Activated CD4-positive, alpha-beta memory T cell treated with anti-CD3 and anti-CD28 coated beads, Interleukin-2, amount 10 ng/mL, durations not matched to agents 7 days and 5 days (primary cell): ENCODE measurements at regions not wholly inside any gene's neighbourhood (a gene's known extent, or its start where the extent isn't known, plus 50 kb on each side); places are given as distances from the start of the nearest gene placed in this dataset.
"Not testable (repeated sequence)": the region's sequence is repeated elsewhere in the genome, so short reads cannot be mapped to it uniquely, and the experiment has no call there.

ENCODE experiments used
- CTCF ChIA-PET: fragments of 350-600 bp; sonication (Branson Sonifier 250); formaldehyde crosslinking; loops from one replicate; lab custom pipeline; 2021; ENCODE audit warnings: antibody characterized with exemption, inconsistent platforms; lab: Charles Lee
- POLR2A ChIA-PET: fragments of 350-600 bp; sonication (Branson Sonifier 250); formaldehyde crosslinking; loops from one replicate; lab custom pipeline; 2021; ENCODE audit warnings: antibody characterized with exemption; lab: Charles Lee
- DNase-seq: peaks from one replicate; pipeline ENCODE4 v3.0.0-alpha.2; 2020
- H3K27ac Mint-ChIP-seq: one replicate; pipeline ENCODE4 v1.8.0; 2021; ENCODE audit warnings: mild to moderate bottlenecking, mixed read lengths
- H3K27me3 Mint-ChIP-seq: one replicate; pipeline ENCODE4 v1.8.0; 2021; ENCODE audit warnings: mixed read lengths
- H3K36me3 Mint-ChIP-seq: one replicate; pipeline ENCODE4 v1.8.0; 2021; ENCODE audit warnings: low read depth, mixed read lengths
- H3K4me1 Mint-ChIP-seq: one replicate; pipeline ENCODE4 v1.8.0; 2021; ENCODE audit warnings: mixed read lengths
- H3K4me3 Mint-ChIP-seq: one replicate; pipeline ENCODE4 v1.8.0; 2021; ENCODE audit warnings: mild to moderate bottlenecking, mixed read lengths
- H3K9me3 Mint-ChIP-seq: one replicate; pipeline ENCODE4 v1.8.0; 2021; ENCODE audit warnings: mixed read lengths

DNA sequence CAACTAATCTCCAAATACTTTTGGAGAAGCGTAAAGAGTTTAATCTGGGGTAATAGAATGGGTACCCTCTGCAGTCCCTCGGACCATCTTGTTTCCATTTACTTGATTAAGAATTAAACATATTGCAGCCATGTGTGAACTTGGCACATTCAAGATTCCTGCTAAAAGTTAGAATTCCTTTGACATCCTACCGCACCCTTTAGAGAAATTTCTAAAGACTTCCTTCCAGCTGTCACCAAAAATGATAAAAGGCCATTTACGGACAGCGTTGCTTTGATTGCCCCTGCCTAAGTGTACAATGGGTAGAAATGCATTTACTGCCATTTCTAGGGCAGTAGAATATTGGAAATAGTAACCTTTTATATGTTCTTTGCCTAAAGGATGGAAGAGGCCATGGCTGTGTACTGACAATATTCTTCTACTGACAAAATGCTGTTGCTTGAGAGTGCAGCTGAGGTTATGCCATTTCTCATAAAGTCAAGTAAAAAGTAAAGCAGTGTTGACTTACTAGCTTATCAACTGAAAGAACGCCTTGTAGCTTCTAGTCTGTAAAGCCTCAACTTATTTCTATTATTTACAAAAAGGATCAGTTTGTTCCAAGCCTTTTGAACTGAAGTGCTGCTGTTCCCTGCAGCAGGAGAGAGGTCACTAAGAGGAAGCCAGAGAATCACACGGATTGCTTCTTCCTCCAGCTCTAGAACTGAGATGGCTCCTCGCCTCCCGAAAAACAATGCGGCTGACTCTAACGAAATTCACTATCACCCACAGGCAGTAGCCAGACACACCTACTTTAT lies 139.8 kb upstream of the BASP1 start:
- no peaks in the 10 kb centered on the region for H3K36me3 Mint-ChIP-seq
- no peak overlapping the region for H3K27ac Mint-ChIP-seq
- H3K9me3 Mint-ChIP-seq: peaks cover 4% of the 10 kb centered on the region
- ChIA-PET CTCF (no interaction called here), POLR2A (no interaction called here)
- DNase-seq: no peak
- no peaks in the 10 kb centered on the region for H3K4me1 Mint-ChIP-seq
- H3K4me3 Mint-ChIP-seq: no peak overlapping the region
- no peaks in the 10 kb centered on the region for H3K27me3 Mint-ChIP-seq

DNA sequence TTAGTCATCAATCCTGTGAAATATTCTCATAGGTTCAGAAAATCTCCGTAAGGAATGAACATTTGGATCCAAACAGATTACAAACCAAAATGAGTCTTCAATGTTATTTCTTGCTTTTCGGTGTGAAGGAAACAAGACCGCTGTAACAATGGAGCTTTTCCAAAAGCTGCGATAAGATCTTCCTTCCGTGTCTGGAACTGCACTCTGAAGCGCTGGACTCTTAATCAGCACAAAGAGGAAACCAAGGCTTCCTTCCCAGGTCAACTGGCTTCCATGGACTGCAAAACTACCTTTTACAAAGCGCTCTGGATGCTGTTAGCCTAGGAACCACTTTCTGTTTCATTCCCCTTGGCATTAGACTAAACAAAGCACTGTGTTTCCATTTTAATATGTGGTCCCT lies 137.9 kb upstream of the BASP1 start:
- Mint-ChIP-seq H3K27me3 (no peaks in the 10 kb centered on the region), H3K27ac (no peak overlapping the region), H3K4me3 (no peak overlapping the region), H3K9me3 (peaks cover 4% of the 10 kb centered on the region), H3K36me3 (no peaks in the 10 kb centered on the region), H3K4me1 (no peaks in the 10 kb centered on the region)
- ChIA-PET CTCF (no interaction called here), POLR2A (no interaction called here)
- no peak for DNase-seq

DNA sequence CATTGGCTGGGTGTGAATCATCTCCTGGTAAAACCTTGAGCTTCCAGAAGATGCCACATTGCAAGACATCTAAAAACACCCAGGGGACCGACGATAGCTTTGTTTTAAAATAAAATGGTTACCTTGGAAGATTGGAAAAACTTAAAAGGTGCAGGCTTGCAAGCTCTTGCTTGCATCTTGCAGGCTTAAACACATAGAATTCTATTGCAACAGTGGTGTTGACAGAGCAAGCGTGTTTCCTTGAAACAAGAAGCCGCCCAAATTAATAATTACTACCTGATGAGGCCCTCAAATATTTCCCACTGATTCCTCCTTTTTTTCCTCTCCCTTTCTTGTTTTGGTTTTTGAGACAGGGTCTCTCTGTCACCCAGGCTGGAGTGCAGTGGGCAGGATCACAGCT lies 137.1 kb upstream of the BASP1 start:
- ChIA-PET CTCF (no interaction called here), POLR2A (no interaction called here)
- no peak overlapping the region for H3K27ac Mint-ChIP-seq
- H3K36me3 Mint-ChIP-seq: no peaks in the 10 kb centered on the region
- no peak for DNase-seq
- H3K27me3 Mint-ChIP-seq: no peaks in the 10 kb centered on the region
- no peak overlapping the region for H3K4me3 Mint-ChIP-seq
- H3K9me3 Mint-ChIP-seq: peaks cover 4% of the 10 kb centered on the region
- H3K4me1 Mint-ChIP-seq: no peaks in the 10 kb centered on the region

DNA sequence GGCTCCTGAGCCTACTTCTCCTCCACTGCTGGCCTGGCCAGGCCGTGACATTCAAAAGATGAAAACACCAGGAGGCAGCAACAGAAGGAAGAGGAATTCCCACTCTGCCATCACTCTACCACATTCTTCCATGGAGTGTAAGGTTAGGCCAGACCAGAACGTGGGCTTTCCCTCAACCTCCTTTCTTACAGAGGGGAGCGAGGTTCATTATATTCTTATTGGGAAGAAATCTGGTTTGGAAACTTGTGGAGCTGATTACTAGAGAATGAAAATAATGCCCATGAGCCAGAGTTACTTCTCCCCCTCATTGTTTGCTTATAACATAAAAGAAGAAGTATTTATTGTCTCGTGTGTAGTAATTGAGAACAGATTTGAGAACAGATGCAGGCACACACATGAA lies 136.3 kb upstream of the BASP1 start:
- Mint-ChIP-seq H3K4me3 (no peak overlapping the region), H3K27me3 (no peaks in the 10 kb centered on the region), H3K27ac (no peak overlapping the region), H3K4me1 (no peaks in the 10 kb centered on the region), H3K36me3 (no peaks in the 10 kb centered on the region), H3K9me3 (peaks cover 3% of the 10 kb centered on the region)
- DNase-seq: no peak
- CTCF ChIA-PET: no interaction called here
- POLR2A ChIA-PET: no interaction called here

DNA sequence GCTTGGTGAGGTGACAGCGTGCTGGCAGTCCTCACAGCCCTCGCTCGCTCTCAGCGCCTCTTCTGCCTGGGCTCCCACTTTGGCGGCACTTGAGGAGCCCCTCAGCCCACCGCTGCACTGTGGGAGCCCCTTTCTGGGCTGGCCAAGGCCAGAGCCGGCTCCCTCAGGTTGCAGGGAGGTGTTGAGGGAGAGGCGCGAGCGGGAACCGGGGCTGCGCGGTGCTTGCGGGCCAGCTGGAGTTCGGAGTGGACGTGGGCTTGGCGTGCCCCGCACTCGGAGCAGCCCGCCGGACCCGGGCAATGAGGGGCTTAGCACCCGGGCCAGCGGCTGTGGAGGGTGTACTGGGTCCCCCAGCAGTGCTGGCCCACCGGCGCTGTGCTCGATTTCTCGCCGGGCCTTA lies 134.2 kb upstream of the BASP1 start:
- POLR2A ChIA-PET, CTCF ChIA-PET: not testable (repeated sequence)

DNA sequence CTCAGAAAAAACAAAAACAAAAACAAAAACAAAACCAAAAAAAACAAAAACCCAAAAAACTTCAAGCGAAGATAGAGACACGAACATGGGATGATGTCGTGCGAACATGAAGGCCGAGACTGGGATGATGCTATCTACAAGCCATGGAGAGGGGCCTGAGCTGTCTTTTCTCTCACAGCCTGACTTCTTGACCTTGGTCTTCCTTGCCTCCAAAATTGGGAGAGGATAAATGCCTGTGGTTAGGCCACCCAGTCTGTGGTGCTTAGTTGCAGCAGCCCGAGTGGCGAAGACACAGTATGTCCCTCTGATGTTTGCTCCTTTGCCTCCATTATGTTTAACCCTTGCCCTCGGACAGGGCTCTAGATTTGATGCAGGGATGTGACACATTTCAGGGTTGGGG lies 130.4 kb upstream of the BASP1 start:
- ChIA-PET CTCF (no interaction called here), POLR2A (no interaction called here)
- H3K36me3 Mint-ChIP-seq: no peaks in the 10 kb centered on the region
- H3K9me3 Mint-ChIP-seq: no peaks in the 10 kb centered on the region
- no peak overlapping the region for H3K27ac Mint-ChIP-seq
- no peaks in the 10 kb centered on the region for H3K27me3 Mint-ChIP-seq
- DNase-seq: no peak
- no peak overlapping the region for H3K4me3 Mint-ChIP-seq
- H3K4me1 Mint-ChIP-seq: no peaks in the 10 kb centered on the region

More for the DNA sequence above, 134.2 kb upstream of the BASP1 start:
- H3K27ac Mint-ChIP-seq, H3K4me3 Mint-ChIP-seq, H3K36me3 Mint-ChIP-seq, H3K9me3 Mint-ChIP-seq, H3K27me3 Mint-ChIP-seq, DNase-seq, H3K4me1 Mint-ChIP-seq: not testable (repeated sequence)

DNA sequence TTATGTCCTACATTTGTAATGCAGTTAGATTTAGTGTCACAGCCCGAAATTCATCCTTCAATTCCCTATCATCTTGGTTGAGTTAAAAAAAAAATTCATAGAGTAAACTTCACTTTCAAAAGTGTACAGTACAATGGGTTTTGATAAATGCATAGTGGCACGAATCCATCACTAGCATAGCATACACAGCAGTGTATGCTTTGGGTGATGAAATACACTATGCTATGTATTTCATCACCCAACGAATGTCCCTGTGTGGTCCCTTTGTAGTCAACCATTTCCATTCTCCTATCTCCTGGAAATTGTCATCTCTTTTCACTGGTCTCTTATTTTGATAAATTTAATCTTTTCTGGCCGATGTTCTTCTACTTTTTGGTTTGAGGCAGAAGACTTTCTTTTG lies 129.4 kb upstream of the BASP1 start:
- no peaks in the 10 kb centered on the region for H3K27me3 Mint-ChIP-seq
- H3K4me1 Mint-ChIP-seq: no peaks in the 10 kb centered on the region
- CTCF ChIA-PET: no interaction called here
- DNase-seq: no peak
- no peaks in the 10 kb centered on the region for H3K36me3 Mint-ChIP-seq
- H3K9me3 Mint-ChIP-seq: no peaks in the 10 kb centered on the region
- POLR2A ChIA-PET: no interaction called here
- no peak overlapping the region for H3K27ac Mint-ChIP-seq
- H3K4me3 Mint-ChIP-seq: no peak overlapping the region

DNA sequence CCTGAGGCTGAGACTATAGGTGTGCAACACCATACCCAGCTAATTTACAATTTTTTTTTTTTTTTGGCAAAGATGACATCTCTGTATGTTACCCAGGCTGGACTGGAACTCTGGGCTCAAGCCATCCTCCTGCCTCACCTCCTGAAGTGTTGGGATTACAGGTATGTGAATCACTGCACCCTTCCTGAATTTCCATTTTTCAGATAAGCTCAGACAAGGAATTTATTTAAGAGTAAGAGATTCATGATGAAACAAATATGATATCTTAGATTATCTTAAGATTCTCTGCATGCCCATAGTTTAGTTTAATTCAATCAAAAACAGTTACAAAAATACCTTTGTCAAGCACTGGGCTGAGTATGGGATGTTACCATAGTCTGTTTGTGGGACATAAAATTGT lies 128.4 kb upstream of the BASP1 start:
- Mint-ChIP-seq H3K4me1 (no peaks in the 10 kb centered on the region), H3K27ac (no peak overlapping the region), H3K4me3 (no peak overlapping the region), H3K27me3 (no peaks in the 10 kb centered on the region), H3K9me3 (no peaks in the 10 kb centered on the region), H3K36me3 (no peaks in the 10 kb centered on the region)
- ChIA-PET CTCF (no interaction called here), POLR2A (no interaction called here)
- DNase-seq: no peak

DNA sequence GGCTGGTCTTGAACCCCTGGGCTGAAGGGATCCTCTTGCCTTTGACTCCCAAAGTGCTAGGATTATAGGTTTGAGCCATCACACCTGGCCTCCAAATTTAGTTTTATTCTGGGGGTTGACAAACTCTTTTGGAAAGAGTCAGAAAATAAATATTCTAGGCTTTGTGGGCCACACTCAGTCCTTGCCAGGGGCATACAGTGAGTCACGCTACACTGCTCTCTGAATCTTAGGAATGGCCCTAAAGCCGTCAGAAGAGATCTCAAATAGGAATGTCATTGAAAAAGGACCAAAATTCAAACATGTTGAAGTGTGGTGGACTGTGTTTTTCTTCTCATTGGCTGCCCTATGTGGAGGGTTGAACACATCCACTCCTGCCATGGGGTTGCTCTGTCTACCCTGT lies 127.7 kb upstream of the BASP1 start:
- Mint-ChIP-seq H3K4me1 (no peaks in the 10 kb centered on the region), H3K27ac (no peak overlapping the region), H3K36me3 (no peaks in the 10 kb centered on the region), H3K9me3 (no peaks in the 10 kb centered on the region), H3K4me3 (no peak overlapping the region), H3K27me3 (no peaks in the 10 kb centered on the region)
- POLR2A ChIA-PET: no interaction called here
- DNase-seq: no peak
- CTCF ChIA-PET: no interaction called here

DNA sequence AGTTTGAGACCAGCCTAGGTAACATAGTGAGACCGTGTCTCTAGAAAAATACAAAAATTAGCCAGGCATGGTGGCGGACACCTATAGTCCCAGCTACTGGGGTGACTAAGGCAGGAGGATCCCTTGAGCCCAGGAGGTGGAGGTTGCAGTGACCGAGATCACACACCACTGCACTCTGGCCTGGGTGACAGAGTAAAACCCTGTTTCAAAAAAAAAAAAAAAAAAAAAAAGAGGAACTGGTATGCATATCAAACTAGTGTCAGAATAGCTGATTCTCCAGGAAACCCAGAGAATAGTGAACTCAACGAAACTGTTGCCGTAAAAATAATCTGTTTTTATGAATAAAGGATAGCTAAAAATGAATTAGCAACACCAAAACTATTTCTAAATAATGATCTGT lies 126.6 kb upstream of the BASP1 start:
- Mint-ChIP-seq H3K27me3 (no peaks in the 10 kb centered on the region), H3K27ac (no peak overlapping the region), H3K9me3 (no peaks in the 10 kb centered on the region), H3K4me1 (no peaks in the 10 kb centered on the region), H3K36me3 (no peaks in the 10 kb centered on the region), H3K4me3 (no peak overlapping the region)
- CTCF ChIA-PET: no interaction called here
- DNase-seq: no peak
- POLR2A ChIA-PET: no interaction called here

DNA sequence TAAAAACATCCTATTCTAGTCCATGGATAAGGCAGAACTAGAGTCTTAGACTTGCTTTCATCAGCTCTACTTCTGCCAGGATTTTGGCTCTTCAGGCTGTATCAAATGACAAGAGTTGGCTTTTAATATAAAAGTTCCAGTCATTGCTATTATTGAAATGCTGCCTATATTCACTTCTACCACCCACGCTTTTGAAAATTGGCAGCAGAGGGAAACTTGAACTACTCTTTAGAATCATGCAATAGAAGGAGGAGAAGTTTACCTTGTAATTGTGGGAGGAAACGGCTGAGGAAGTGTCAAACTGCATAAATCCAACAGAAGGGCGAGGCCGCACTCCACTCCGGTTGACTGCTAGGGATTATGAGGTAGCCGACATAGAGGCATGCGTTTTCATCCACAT lies 122.6 kb upstream of the BASP1 start:
- H3K4me3 Mint-ChIP-seq: no peak overlapping the region
- no peak overlapping the region for H3K27ac Mint-ChIP-seq
- CTCF ChIA-PET: no interaction called here
- POLR2A ChIA-PET: no interaction called here
- H3K36me3 Mint-ChIP-seq: no peaks in the 10 kb centered on the region
- no peaks in the 10 kb centered on the region for H3K9me3 Mint-ChIP-seq
- no peaks in the 10 kb centered on the region for H3K4me1 Mint-ChIP-seq
- no peak for DNase-seq
- H3K27me3 Mint-ChIP-seq: no peaks in the 10 kb centered on the region

DNA sequence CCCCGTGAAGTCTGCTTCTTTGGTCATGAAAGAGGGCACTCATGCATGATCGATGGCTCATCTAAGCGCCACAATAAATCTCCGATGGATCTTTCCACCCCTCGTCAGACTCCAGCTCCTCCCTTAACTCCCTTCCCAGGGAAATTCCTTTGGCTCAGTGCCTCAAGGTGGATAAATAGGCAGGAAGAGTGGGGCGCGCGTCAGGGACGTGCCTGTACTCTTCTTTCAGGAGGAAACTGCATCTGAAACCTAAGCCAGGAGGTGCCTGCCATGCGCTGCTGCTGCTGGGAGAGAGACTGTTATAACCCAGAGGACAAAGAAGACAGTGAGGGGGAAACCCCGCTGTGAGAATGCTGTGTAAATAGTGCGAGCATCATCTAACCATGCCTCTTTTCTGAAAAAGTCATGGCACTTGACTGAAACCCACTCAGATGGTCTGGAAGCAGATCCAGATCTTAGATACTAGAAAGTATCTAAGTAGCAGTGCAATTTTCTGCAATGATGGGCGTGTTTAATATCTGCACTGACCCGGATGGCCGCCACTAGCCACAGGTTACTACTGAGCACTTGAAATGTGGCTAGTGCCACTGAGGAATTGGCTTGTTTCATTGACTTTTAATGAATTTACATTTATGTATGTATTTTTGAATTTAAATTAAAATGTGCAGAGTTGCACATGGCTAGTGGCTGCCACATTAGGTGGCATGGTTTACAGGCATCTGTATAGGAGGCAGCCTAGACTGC lies 120.3 kb upstream of the BASP1 start:
- no peak for DNase-seq
- no peak overlapping the region for H3K4me3 Mint-ChIP-seq
- no peaks in the 10 kb centered on the region for H3K4me1 Mint-ChIP-seq
- no peaks in the 10 kb centered on the region for H3K36me3 Mint-ChIP-seq
- no peaks in the 10 kb centered on the region for H3K9me3 Mint-ChIP-seq
- POLR2A ChIA-PET: no interaction called here
- H3K27ac Mint-ChIP-seq: no peak overlapping the region
- CTCF ChIA-PET: no interaction called here
- no peaks in the 10 kb centered on the region for H3K27me3 Mint-ChIP-seq

DNA sequence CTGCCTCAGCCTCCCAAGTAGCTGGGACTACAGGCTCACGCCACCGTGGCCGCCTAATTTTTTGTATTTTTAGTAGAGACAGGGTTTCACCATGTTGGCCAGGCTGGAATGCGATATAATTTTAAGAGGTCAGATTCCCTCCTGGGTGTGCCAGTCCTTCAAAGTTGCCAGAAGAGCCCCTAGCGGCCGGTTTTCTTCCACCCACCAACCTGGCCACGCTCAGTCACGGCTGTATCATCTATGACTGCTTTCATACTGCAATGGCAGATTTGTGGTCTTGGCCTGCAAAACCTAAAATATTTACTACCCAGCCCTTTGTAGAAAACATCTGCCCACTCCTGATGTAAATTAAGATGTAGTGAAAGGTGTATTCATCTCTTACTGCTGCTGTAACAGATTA lies 117.5 kb upstream of the BASP1 start:
- no peaks in the 10 kb centered on the region for H3K9me3 Mint-ChIP-seq
- H3K36me3 Mint-ChIP-seq: no peaks in the 10 kb centered on the region
- CTCF ChIA-PET: no interaction called here
- DNase-seq: no peak
- no peak overlapping the region for H3K4me3 Mint-ChIP-seq
- H3K4me1 Mint-ChIP-seq: no peaks in the 10 kb centered on the region
- no peak overlapping the region for H3K27ac Mint-ChIP-seq
- POLR2A ChIA-PET: no interaction called here
- no peaks in the 10 kb centered on the region for H3K27me3 Mint-ChIP-seq

DNA sequence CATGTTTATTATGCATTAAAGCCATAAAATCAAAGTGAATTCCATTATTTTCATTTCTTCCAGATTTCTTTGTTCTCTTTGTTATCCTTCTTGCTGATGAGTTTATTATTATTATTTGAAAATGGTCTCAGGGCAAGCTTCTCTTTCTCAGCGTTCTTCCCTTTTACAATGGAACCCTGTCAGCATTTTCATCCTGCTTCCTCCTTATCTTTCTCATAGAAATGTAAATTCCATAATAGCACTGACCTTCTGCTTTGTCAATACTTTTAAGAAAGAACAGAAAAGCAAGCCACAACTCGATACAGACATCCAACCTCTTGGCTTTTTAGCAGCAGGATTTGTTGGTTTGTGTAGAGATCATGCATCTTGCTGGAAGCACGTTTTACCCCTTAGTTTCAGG lies 114.0 kb upstream of the BASP1 start:
- ChIA-PET POLR2A (no interaction called here), CTCF (no interaction called here)
- H3K4me1 Mint-ChIP-seq: no peaks in the 10 kb centered on the region

More for the DNA sequence above, 114.0 kb upstream of the BASP1 start:
- no peaks in the 10 kb centered on the region for H3K9me3 Mint-ChIP-seq
- no peak for DNase-seq
- no peak overlapping the region for H3K27ac Mint-ChIP-seq
- H3K27me3 Mint-ChIP-seq: no peaks in the 10 kb centered on the region
- no peak overlapping the region for H3K4me3 Mint-ChIP-seq
- H3K36me3 Mint-ChIP-seq: no peaks in the 10 kb centered on the region
